ENCODE measurements at regions not wholly inside any gene's neighbourhood (a gene's known extent, or its start where the extent isn't known, plus 50 kb on each side); places are given as distances from the start of the nearest gene placed in this dataset.

GRCh38 chr9:78585909-78586308 is 289.0 kb downstream of the PSAT1 start:
- TF ChIP-seq EZH2 (IDR thresholded peaks at IDR 0.05; ENCODE audit: insufficient read depth, low read length): no peak
- TF ChIP-seq CTCF (IDR thresholded peaks at IDR 0.05; ENCODE audit: insufficient read depth, low read depth, low read length): no peak

Data from astrocyte (in vitro differentiated cells and primary cell).